ENCODE measurements at regions not wholly inside any gene's neighbourhood (a gene's known extent, or its start where the extent isn't known, plus 50 kb on each side); places are given as distances from the start of the nearest gene placed in this dataset.

DNA sequence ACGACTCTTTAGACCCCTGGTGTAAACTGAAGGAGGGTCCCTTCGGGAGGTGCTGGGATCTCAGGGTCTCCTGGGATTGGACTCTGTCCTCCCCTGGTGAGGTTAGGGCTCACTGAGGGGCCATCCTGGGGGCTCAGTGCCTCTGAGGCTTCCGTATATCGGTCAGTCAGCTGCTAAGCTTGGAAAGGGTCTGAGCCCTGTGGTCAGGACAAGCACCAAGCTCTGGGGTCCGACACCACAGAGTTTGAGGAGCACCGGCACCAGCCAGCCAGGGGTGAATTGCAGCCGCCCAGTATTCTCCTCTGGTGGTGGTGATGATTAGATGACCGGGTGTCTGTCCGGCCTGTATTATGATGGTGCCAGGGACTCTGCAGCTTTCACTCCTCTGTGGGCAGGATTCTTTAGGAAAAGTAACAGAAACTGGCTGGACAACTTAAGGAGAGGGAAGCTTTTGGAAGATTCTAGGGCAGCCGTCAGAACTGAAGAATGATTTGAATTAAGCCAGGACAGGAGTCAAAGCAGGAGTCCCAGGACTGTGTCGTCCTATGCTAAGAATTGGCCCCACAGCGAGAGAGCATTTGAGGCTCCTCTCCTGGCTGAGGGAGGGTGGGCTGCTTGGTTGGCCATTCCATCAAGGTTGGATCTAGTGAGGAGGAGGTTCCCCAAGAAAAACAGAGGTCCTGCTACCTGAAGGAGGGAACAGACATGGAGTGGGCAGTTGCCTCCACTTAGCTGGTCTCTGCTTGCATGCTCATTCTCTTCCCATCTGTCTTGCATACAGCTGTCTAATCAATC is 158.6 kb upstream of the HS6ST1 start:
- H3K9ac ChIP-seq (ENCODE audit: insufficient read depth in 1 of 2, low read depth in 2 of 2, low read length in 2 of 2): no peak overlapping the region
- ChIA-PET CTCF (ENCODE audit: low intra/inter-chr PET ratio) (no interaction called here), POLR2A (no interaction called here)
- H3K27ac ChIP-seq (ENCODE audit: extremely low read depth, low read depth, low read length): no peak overlapping the region
- ATAC-seq (no peak), FAIRE-seq (no peak), DNase-seq (ENCODE audit: extremely low read depth in 1 of 4, low spot score in 3 of 4) (no peak)
- 5% methylated on average over 12 of the region's 12 CpGs for WGBS (ENCODE audit: insufficient coverage, low coverage, missing lambda C conversion rate)
- H3K4me1 ChIP-seq (replicated peaks in 1 of 2; ENCODE audit: control insufficient read depth in 2 of 2, insufficient read depth in 2 of 2, low read length in 2 of 2): peaks cover 0 to 9% of the 10 kb centered on the region in 2 experiments; a peak in 3 of 5 replicates
- no peaks in the 10 kb centered on the region for H4K20me1 ChIP-seq (replicated peaks; ENCODE audit: control insufficient read depth, insufficient read depth, low read length)
- intact Hi-C loops (cut with micrococcal nuclease): no loop called here
- H3K9me3 ChIP-seq (replicated peaks; ENCODE audit: control insufficient read depth, insufficient read depth, low read depth, low read length): no peaks in the 10 kb centered on the region
- no peak for TF ChIP-seq MED1 (CRISPR knock-in tag; IDR thresholded peaks at IDR 0.05; ENCODE audit: borderline replicate concordance)
- TF ChIP-seq SREBF2 (CRISPR knock-in tag; IDR thresholded peaks at IDR 0.05): no peak
- TF ChIP-seq HNRNPLL (IDR thresholded peaks at IDR 0.05; ENCODE audit: low read depth, low read length, poor library complexity, severe bottlenecking): no peak
- TF ChIP-seq SLC30A9 (CRISPR knock-in tag; IDR thresholded peaks at IDR 0.05): no peak
- TF ChIP-seq CHCHD3 (CRISPR knock-in tag; IDR thresholded peaks at IDR 0.05): no peak
- TF ChIP-seq, protein P1, sequence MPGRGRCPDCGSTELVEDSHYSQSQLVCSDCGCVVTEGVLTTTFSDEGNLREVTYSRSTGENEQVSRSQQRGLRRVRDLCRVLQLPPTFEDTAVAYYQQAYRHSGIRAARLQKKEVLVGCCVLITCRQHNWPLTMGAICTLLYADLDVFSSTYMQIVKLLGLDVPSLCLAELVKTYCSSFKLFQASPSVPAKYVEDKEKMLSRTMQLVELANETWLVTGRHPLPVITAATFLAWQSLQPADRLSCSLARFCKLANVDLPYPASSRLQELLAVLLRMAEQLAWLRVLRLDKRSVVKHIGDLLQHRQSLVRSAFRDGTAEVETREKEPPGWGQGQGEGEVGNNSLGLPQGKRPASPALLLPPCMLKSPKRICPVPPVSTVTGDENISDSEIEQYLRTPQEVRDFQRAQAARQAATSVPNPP (IDR thresholded peaks at IDR 0.05; ENCODE audit: borderline replicate concordance, insufficient read depth, insufficient read length): no peak
- TF ChIP-seq ZNF143 (CRISPR knock-in tag; IDR thresholded peaks at IDR 0.05): no peak
- in situ Hi-C loops (cut with MboI): no loop called here
- no peak overlapping the region for H3K4me2 ChIP-seq (ENCODE audit: insufficient read depth, low read length)
- BruUV-seq (replicated peaks): no TSS peak
- H3K27me3 ChIP-seq (ENCODE audit: control insufficient read depth in 2 of 2, insufficient read depth in 2 of 2, low read length in 2 of 2): no peaks in the 10 kb centered on the region; a peak in 1 of 5 replicates
- H2AFZ ChIP-seq (ENCODE audit: low read depth, low read length): no peak overlapping the region
- no peaks in the 10 kb centered on the region for H3K9me1 ChIP-seq (ENCODE audit: control insufficient read depth, insufficient read depth, low read length)
- no peaks in the 10 kb centered on the region for H3K79me2 ChIP-seq (ENCODE audit: control insufficient read depth, insufficient read depth, low read length)
- no peaks in the 10 kb centered on the region; the same call in 2 of the 3 replicates for H3K36me3 ChIP-seq (ENCODE audit: control insufficient read depth, insufficient read depth, low read length)
- no peak overlapping the region for H3K4me3 ChIP-seq
